Endothelial cell (in vitro differentiated cells): ENCODE measurements at regions not wholly inside any gene's neighbourhood (a gene's known extent, or its start where the extent isn't known, plus 50 kb on each side); places are given as distances from the start of the nearest gene placed in this dataset.

Experiments
- DNase-seq: peaks from one replicate; pipeline ENCODE4 v3.0.0; 2021; ENCODE audit warnings: low spot score
- H3K27ac Mint-ChIP-seq: one replicate; pipeline ENCODE4 v1.8.0; 2021; ENCODE audit warnings: mixed read lengths, inconsistent platforms; ENCODE audit not compliant: unreplicated experiment
- H3K27me3 Mint-ChIP-seq: one replicate; pipeline ENCODE4 v1.8.0; 2021; ENCODE audit warnings: mild to moderate bottlenecking, moderate library complexity, mixed read lengths, inconsistent platforms; ENCODE audit not compliant: unreplicated experiment
- H3K36me3 Mint-ChIP-seq: one replicate; pipeline ENCODE4 v1.8.0; 2021; ENCODE audit warnings: mild to moderate bottlenecking, low read depth, mixed read lengths, inconsistent platforms; ENCODE audit not compliant: unreplicated experiment
- H3K4me1 Mint-ChIP-seq: one replicate; pipeline ENCODE4 v1.8.0; 2021; ENCODE audit warnings: mild to moderate bottlenecking, mixed read lengths, inconsistent platforms; ENCODE audit not compliant: unreplicated experiment
- H3K4me3 Mint-ChIP-seq: one replicate; pipeline ENCODE4 v1.8.0; 2021; ENCODE audit warnings: mild to moderate bottlenecking, mixed read lengths, inconsistent platforms; ENCODE audit not compliant: unreplicated experiment
- H3K9me3 Mint-ChIP-seq: one replicate; pipeline ENCODE4 v1.8.0; 2021; ENCODE audit warnings: mixed read lengths, inconsistent platforms; ENCODE audit not compliant: unreplicated experiment
- TF ChIP-seq, protein P1 (sequence below): fragments of 200-600 bp; sonication (generic); IDR thresholded peaks from one replicate; pipeline ENCODE4 v1.5.0; 2021; ENCODE audit warnings: antibody characterized with exemption; ENCODE audit not compliant: unreplicated experiment

- H3K4me3 Mint-ChIP-seq, result no peak overlapping the region
Measured at GRCh38 chr10:28982974-28983373, 305.7 kb downstream of the BAMBI start.

DNA sequence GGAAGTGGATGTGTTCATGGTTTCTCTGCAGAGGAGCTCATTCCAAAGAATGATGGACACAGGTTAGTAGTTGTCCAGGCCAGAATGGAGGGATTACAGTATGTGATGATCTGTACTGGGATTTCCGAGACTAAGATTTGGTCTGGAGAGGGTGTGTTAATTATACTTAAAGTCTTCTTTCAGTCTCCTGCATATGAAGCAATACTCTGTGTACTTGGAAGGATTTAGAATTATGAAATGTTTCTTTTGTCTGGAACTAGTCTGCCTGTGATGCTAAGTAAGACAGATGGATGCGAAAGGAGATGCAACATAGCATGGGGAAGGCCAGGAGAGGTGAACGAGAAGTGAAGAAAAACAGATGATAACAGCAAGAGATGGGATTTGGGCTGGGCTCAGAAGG lies 305.1 kb upstream of the LYZL1 start:
- peaks cover 4% of the 10 kb centered on the region for H3K27me3 Mint-ChIP-seq
- H3K27ac Mint-ChIP-seq, result no peak overlapping the region
- H3K4me1 Mint-ChIP-seq, result peaks cover 14% of the 10 kb centered on the region

More at GRCh38 chr10:28982974-28983373, 305.7 kb downstream of the BAMBI start:
- Mint-ChIP-seq H3K4me1 (peaks cover 14% of the 10 kb centered on the region), H3K9me3 (no peaks in the 10 kb centered on the region), H3K27ac (no peak overlapping the region), H3K36me3 (no peaks in the 10 kb centered on the region), H3K27me3 (peaks cover 2% of the 10 kb centered on the region)
- no peak for DNase-seq
- TF ChIP-seq, protein P1, sequence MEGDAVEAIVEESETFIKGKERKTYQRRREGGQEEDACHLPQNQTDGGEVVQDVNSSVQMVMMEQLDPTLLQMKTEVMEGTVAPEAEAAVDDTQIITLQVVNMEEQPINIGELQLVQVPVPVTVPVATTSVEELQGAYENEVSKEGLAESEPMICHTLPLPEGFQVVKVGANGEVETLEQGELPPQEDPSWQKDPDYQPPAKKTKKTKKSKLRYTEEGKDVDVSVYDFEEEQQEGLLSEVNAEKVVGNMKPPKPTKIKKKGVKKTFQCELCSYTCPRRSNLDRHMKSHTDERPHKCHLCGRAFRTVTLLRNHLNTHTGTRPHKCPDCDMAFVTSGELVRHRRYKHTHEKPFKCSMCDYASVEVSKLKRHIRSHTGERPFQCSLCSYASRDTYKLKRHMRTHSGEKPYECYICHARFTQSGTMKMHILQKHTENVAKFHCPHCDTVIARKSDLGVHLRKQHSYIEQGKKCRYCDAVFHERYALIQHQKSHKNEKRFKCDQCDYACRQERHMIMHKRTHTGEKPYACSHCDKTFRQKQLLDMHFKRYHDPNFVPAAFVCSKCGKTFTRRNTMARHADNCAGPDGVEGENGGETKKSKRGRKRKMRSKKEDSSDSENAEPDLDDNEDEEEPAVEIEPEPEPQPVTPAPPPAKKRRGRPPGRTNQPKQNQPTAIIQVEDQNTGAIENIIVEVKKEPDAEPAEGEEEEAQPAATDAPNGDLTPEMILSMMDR, result no peak

DNA sequence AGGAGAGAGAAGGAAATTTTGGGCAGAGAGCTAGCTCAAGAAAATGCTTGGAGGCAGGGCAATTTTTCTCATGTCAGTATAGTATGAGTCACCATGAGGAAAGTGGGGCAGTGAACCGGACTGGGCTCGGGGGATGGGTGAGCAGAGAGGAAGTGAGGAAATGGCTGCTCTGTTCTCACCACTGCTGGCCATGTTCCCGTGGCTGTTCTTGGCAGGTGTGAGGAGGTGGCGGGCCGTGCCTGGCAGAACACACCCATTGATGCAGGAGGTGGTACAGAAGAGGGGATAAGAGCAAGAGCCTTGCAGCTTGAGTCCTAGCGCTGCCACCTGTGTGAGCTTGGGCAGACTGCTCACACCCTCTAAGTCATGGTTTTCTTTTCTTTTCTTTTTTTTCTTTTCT lies 304.4 kb upstream of the LYZL1 start:
- H3K36me3 Mint-ChIP-seq, result no peaks in the 10 kb centered on the region
- DNase-seq, result peak; percentile 23
- H3K4me1 Mint-ChIP-seq, result peaks cover 14% of the 10 kb centered on the region
- no peak overlapping the region for H3K4me3 Mint-ChIP-seq
- TF ChIP-seq, protein P1, result no peak
- no peaks in the 10 kb centered on the region for H3K9me3 Mint-ChIP-seq
- H3K27ac Mint-ChIP-seq, result no peak overlapping the region
- peaks cover 6% of the 10 kb centered on the region for H3K27me3 Mint-ChIP-seq

More for the DNA sequence above, 305.1 kb upstream of the LYZL1 start:
- H3K36me3 Mint-ChIP-seq, result no peaks in the 10 kb centered on the region
- TF ChIP-seq, protein P1, result no peak
- DNase-seq, result no peak
- H3K4me3 Mint-ChIP-seq, result no peak overlapping the region
- no peaks in the 10 kb centered on the region for H3K9me3 Mint-ChIP-seq

- no peak overlapping the region for H3K27ac Mint-ChIP-seq
- peaks cover 6% of the 10 kb centered on the region for H3K27me3 Mint-ChIP-seq
- DNase-seq, result no peak
- peaks cover 14% of the 10 kb centered on the region for H3K4me1 Mint-ChIP-seq
- H3K9me3 Mint-ChIP-seq, result no peaks in the 10 kb centered on the region
- TF ChIP-seq, protein P1, result no peak
- no peak overlapping the region for H3K4me3 Mint-ChIP-seq
- no peaks in the 10 kb centered on the region for H3K36me3 Mint-ChIP-seq
Measured at GRCh38 chr10:28985137-28985885, 303.6 kb upstream of the LYZL1 start.

DNA sequence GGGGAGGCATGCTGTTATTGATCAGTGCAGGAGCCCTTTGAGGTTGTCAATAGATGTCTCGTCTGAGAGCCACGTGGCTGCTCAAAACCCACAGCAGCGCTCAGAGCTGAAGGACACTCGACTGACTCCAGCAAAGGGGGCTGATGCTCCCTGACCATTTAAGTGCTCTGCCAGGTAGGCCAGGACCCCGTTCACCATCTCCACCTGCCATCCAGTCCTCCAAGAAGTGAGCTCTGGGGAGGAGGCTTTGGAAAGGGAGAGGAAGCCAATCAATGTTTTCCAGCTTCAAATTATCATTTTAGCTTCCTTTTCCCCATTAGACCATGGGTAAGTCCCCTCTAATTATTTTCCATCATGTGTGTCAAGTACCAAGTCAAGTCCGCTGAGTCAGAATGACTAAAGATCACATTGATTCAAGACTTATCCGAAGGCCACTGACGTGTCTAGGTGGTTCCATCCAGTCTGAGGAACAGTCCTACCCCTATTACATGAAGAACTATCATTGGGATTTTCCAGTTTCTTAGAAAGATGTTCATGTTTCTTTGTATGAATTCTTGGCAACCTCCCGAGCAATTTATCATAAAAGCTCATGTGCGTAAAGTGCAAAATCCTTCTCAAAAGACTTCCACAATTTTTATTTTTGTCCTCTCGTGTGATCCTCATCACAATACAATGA lies 302.6 kb upstream of the LYZL1 start:
- Mint-ChIP-seq H3K4me3 (no peak overlapping the region), H3K9me3 (no peaks in the 10 kb centered on the region), H3K36me3 (no peaks in the 10 kb centered on the region), H3K27ac (no peak overlapping the region), H3K4me1 (peaks cover 14% of the 10 kb centered on the region), H3K27me3 (peaks cover 6% of the 10 kb centered on the region)
- TF ChIP-seq, protein P1, result no peak
- DNase-seq, result no peak
